Fibroblast of the aortic adventitia (primary cell): ENCODE measurements at regions not wholly inside any gene's neighbourhood (a gene's known extent, or its start where the extent isn't known, plus 50 kb on each side); places are given as distances from the start of the nearest gene placed in this dataset.

ENCODE experiments used
- DNase-seq: peaks from one replicate; pipeline ENCODE4 v3.0.0-alpha.2; 2010; ENCODE audit warnings: low read depth
- H3K4me3 ChIP-seq: 2 replicates; pipeline ENCODE4 v1.5.1; 2011; ENCODE audit warnings: low read depth, mild to moderate bottlenecking, control low read depth, low read length, moderate library complexity
- TF ChIP-seq, protein P1 (sequence below): IDR thresholded peaks from 2 replicates; pipeline ENCODE4 v1.5.1; 2011; ENCODE audit warnings: mild to moderate bottlenecking, low read length, control low read depth, inconsistent platforms; ENCODE audit not compliant: insufficient read depth

- DNase-seq, result no peak
- TF ChIP-seq, protein P1, sequence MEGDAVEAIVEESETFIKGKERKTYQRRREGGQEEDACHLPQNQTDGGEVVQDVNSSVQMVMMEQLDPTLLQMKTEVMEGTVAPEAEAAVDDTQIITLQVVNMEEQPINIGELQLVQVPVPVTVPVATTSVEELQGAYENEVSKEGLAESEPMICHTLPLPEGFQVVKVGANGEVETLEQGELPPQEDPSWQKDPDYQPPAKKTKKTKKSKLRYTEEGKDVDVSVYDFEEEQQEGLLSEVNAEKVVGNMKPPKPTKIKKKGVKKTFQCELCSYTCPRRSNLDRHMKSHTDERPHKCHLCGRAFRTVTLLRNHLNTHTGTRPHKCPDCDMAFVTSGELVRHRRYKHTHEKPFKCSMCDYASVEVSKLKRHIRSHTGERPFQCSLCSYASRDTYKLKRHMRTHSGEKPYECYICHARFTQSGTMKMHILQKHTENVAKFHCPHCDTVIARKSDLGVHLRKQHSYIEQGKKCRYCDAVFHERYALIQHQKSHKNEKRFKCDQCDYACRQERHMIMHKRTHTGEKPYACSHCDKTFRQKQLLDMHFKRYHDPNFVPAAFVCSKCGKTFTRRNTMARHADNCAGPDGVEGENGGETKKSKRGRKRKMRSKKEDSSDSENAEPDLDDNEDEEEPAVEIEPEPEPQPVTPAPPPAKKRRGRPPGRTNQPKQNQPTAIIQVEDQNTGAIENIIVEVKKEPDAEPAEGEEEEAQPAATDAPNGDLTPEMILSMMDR, result no peak
- H3K4me3 ChIP-seq, result no peak overlapping the region
These were observed 156.4 kb upstream of the PPP2R3A start for GRCh38 chr3:135809021-135809634.

GRCh38 chr3:135811651-135812050 is 153.9 kb upstream of the PPP2R3A start:
- TF ChIP-seq, protein P1, result no peak
- no peak for DNase-seq
- no peak overlapping the region for H3K4me3 ChIP-seq

GRCh38 chr3:135812057-135812456 is 153.5 kb upstream of the PPP2R3A start:
- no peak overlapping the region for H3K4me3 ChIP-seq
- TF ChIP-seq, protein P1, result no peak
- no peak for DNase-seq

DNA sequence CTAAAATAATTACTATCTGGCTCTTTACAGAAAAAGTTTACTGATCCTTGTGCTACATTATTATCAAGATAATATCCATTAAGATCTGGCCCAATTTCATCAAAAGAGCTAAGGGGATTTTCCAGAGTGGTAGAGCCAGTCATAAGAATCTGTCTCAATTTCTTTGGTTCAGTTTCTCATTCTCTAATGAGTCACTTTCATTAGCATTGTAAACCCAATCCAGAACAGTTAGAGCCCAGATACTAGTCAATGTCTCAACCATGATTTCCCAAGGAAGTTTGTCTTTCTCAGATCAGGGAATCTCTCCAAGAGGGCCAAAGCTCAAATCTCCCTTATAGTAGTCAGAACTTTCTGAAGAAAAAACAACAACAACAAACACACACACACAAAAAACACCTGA is 131.1 kb upstream of the PPP2R3A start:
- no peak for DNase-seq
- TF ChIP-seq, protein P1, result no peak
- H3K4me3 ChIP-seq, result no peak overlapping the region

DNA sequence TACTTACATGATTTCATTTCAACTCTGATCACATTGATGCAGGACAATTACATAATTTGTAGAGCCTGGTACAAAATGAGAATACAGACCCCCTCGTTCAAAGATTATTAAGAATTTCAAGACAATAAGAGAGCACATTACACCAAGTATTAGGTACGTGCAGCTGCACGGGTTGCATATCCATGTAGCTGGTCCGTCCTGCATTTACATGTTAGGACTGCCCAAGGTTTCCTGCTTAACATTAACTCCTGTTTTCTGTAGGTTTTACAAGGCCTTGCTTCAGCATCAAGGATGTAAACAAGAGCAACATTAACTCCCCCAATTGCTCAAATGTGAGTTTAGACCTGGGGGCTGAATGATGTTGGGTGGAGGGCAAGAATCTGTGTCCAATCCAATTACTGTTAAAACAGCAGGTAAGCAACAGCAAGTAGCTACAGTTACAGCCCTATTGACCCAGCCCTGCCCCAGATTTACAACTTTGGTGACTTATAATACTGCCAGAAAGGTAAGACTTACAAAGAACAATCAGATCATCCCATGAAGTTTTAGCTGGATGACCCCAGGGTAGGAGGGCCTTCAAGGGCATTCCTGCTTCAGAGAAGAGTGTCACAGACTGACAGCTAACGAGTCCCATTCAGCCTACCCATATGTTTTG is 127.4 kb upstream of the PPP2R3A start:
- TF ChIP-seq, protein P1, result no peak
- no peak overlapping the region for H3K4me3 ChIP-seq
- no peak for DNase-seq

GRCh38 chr3:135840436-135840835 is 125.1 kb upstream of the PPP2R3A start:
- H3K4me3 ChIP-seq, result no peak overlapping the region

More at GRCh38 chr3:135840436-135840835, 125.1 kb upstream of the PPP2R3A start:
- no peak for DNase-seq
- TF ChIP-seq, protein P1, result no peak
